ENCODE measurements at regions not wholly inside any gene's neighbourhood (a gene's known extent, or its start where the extent isn't known, plus 50 kb on each side); places are given as distances from the start of the nearest gene placed in this dataset.

DNA sequence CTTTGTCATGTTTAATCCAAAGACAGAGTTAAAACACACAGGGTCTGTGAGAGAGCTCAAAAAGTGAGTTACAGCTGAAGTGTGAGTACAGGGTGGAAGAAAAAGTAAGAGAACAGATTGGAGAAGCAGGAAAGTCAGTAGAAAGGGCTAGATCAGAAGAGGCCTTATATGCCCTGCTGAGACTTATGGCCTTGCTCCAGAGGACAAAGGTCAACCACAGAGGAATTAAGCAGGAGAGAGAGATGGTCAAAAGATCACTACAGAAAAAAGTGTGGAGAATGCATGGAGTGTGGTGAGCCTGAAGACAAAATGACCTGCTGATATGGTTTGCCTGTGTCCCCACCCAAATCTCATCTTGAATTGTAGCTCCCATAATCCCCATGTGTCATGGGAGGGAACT lies 213.8 kb downstream of the NEBL start (continued):
- TF ChIP-seq, protein P1, sequence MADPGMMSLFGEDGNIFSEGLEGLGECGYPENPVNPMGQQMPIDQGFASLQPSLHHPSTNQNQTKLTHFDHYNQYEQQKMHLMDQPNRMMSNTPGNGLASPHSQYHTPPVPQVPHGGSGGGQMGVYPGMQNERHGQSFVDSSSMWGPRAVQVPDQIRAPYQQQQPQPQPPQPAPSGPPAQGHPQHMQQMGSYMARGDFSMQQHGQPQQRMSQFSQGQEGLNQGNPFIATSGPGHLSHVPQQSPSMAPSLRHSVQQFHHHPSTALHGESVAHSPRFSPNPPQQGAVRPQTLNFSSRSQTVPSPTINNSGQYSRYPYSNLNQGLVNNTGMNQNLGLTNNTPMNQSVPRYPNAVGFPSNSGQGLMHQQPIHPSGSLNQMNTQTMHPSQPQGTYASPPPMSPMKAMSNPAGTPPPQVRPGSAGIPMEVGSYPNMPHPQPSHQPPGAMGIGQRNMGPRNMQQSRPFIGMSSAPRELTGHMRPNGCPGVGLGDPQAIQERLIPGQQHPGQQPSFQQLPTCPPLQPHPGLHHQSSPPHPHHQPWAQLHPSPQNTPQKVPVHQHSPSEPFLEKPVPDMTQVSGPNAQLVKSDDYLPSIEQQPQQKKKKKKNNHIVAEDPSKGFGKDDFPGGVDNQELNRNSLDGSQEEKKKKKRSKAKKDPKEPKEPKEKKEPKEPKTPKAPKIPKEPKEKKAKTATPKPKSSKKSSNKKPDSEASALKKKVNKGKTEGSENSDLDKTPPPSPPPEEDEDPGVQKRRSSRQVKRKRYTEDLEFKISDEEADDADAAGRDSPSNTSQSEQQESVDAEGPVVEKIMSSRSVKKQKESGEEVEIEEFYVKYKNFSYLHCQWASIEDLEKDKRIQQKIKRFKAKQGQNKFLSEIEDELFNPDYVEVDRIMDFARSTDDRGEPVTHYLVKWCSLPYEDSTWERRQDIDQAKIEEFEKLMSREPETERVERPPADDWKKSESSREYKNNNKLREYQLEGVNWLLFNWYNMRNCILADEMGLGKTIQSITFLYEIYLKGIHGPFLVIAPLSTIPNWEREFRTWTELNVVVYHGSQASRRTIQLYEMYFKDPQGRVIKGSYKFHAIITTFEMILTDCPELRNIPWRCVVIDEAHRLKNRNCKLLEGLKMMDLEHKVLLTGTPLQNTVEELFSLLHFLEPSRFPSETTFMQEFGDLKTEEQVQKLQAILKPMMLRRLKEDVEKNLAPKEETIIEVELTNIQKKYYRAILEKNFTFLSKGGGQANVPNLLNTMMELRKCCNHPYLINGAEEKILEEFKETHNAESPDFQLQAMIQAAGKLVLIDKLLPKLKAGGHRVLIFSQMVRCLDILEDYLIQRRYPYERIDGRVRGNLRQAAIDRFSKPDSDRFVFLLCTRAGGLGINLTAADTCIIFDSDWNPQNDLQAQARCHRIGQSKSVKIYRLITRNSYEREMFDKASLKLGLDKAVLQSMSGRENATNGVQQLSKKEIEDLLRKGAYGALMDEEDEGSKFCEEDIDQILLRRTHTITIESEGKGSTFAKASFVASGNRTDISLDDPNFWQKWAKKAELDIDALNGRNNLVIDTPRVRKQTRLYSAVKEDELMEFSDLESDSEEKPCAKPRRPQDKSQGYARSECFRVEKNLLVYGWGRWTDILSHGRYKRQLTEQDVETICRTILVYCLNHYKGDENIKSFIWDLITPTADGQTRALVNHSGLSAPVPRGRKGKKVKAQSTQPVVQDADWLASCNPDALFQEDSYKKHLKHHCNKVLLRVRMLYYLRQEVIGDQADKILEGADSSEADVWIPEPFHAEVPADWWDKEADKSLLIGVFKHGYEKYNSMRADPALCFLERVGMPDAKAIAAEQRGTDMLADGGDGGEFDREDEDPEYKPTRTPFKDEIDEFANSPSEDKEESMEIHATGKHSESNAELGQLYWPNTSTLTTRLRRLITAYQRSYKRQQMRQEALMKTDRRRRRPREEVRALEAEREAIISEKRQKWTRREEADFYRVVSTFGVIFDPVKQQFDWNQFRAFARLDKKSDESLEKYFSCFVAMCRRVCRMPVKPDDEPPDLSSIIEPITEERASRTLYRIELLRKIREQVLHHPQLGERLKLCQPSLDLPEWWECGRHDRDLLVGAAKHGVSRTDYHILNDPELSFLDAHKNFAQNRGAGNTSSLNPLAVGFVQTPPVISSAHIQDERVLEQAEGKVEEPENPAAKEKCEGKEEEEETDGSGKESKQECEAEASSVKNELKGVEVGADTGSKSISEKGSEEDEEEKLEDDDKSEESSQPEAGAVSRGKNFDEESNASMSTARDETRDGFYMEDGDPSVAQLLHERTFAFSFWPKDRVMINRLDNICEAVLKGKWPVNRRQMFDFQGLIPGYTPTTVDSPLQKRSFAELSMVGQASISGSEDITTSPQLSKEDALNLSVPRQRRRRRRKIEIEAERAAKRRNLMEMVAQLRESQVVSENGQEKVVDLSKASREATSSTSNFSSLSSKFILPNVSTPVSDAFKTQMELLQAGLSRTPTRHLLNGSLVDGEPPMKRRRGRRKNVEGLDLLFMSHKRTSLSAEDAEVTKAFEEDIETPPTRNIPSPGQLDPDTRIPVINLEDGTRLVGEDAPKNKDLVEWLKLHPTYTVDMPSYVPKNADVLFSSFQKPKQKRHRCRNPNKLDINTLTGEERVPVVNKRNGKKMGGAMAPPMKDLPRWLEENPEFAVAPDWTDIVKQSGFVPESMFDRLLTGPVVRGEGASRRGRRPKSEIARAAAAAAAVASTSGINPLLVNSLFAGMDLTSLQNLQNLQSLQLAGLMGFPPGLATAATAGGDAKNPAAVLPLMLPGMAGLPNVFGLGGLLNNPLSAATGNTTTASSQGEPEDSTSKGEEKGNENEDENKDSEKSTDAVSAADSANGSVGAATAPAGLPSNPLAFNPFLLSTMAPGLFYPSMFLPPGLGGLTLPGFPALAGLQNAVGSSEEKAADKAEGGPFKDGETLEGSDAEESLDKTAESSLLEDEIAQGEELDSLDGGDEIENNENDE (IDR thresholded peaks at IDR 0.05; ENCODE audit: insufficient replicate concordance, low read length): no peak
- no peak for TF ChIP-seq CEBPB (IDR thresholded peaks at IDR 0.05; ENCODE audit: low read depth, low read length)

All from H1 (cell line).